Ishikawa (cell line): ENCODE measurements at regions not wholly inside any gene's neighbourhood (a gene's known extent, or its start where the extent isn't known, plus 50 kb on each side); places are given as distances from the start of the nearest gene placed in this dataset.

Source experiments
- CEBPB ChIP-seq: IDR thresholded peaks from 2 replicates; pipeline ENCODE4 v1.6.1; 2012
- EGR1 ChIP-seq: IDR thresholded peaks from 2 replicates; pipeline ENCODE4 v1.6.1; 2012
- EP300 ChIP-seq: IDR thresholded peaks from 2 replicates; pipeline ENCODE4 v1.6.1; 2012; ENCODE audit warnings: borderline replicate concordance
- NFIC ChIP-seq: IDR thresholded peaks from 2 replicates; pipeline ENCODE4 v1.6.1; 2012
- RAD21 ChIP-seq: IDR thresholded peaks from 2 replicates; pipeline ENCODE4 v1.6.1; 2012; ENCODE audit warnings: low read depth
- REST ChIP-seq: IDR thresholded peaks from 2 replicates; pipeline ENCODE4 v1.6.1; 2012; ENCODE audit warnings: low read depth, mild to moderate bottlenecking
- TAF1 ChIP-seq: IDR thresholded peaks from 2 replicates; pipeline ENCODE4 v1.6.1; 2012; ENCODE audit warnings: low read depth, mild to moderate bottlenecking
- TCF12 ChIP-seq: IDR thresholded peaks from 2 replicates; pipeline ENCODE4 v1.6.1; 2012; ENCODE audit warnings: low read depth
- TEAD4 ChIP-seq: IDR thresholded peaks from 2 replicates; pipeline ENCODE4 v1.6.1; 2012
- YY1 ChIP-seq: IDR thresholded peaks from 2 replicates; pipeline ENCODE4 v1.6.1; 2012; ENCODE audit warnings: low read depth
- ZBTB7A ChIP-seq: IDR thresholded peaks from 2 replicates; pipeline ENCODE4 v1.6.1; 2012; ENCODE audit warnings: low read depth
- TF ChIP-seq, protein P1 (sequence below): IDR thresholded peaks from 2 replicates; pipeline ENCODE4 v1.6.1; 2012

- no peak for TF ChIP-seq CEBPB
- no peak for TF ChIP-seq EP300
- TF ChIP-seq, protein P1, sequence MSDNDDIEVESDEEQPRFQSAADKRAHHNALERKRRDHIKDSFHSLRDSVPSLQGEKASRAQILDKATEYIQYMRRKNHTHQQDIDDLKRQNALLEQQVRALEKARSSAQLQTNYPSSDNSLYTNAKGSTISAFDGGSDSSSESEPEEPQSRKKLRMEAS: no peak
- TF ChIP-seq RAD21: no peak
- TF ChIP-seq YY1: no peak
- TF ChIP-seq TAF1: no peak
- no peak for TF ChIP-seq TEAD4
- no peak for TF ChIP-seq EGR1
- no peak for TF ChIP-seq NFIC
- no peak for TF ChIP-seq TCF12
- TF ChIP-seq REST: no peak
- no peak for TF ChIP-seq ZBTB7A
Observed at GRCh38 chr12:93125126-93125525, 196.0 kb upstream of the EEA1 start.
